Endothelial cell of umbilical vein (primary cell): ENCODE measurements at regions not wholly inside any gene's neighbourhood (a gene's known extent, or its start where the extent isn't known, plus 50 kb on each side); places are given as distances from the start of the nearest gene placed in this dataset.

Experiments used
- CTCF ChIP-seq, 2 donors: IDR thresholded peaks; 1 replicate in 1 of 2; 2 replicates in 1 of 2; pipeline ENCODE4 v1.5.1; 2011; ENCODE audit warnings: low read length in 2 of 2, mild to moderate bottlenecking in 2 of 2, moderate library complexity in 2 of 2, control low read depth in 1 of 2, inconsistent platforms in 1 of 2, low read depth in 1 of 2; ENCODE audit not compliant: insufficient read depth in 1 of 2; ENCODE audit errors: extremely low read depth in 1 of 2
- EZH2 ChIP-seq: IDR thresholded peaks from 2 replicates; pipeline ENCODE4 v1.6.1; 2012; ENCODE audit warnings: borderline replicate concordance, low read depth, mild to moderate bottlenecking, moderate library complexity, low read length, inconsistent platforms; ENCODE audit not compliant: severe bottlenecking
- FOS ChIP-seq: IDR thresholded peaks from 2 replicates; pipeline ENCODE4 v1.6.1; 2011; ENCODE audit warnings: mild to moderate bottlenecking, low read length, moderate library complexity, borderline replicate concordance; ENCODE audit not compliant: insufficient read depth
- GATA2 ChIP-seq: IDR thresholded peaks from 2 replicates; pipeline ENCODE4 v1.7.0; 2011; ENCODE audit warnings: low read depth, mild to moderate bottlenecking, moderate library complexity, mixed read lengths, low read length; ENCODE audit not compliant: insufficient read length, insufficient read depth
- JUN ChIP-seq: IDR thresholded peaks from 2 replicates; pipeline ENCODE4 v1.6.1; 2011; ENCODE audit warnings: borderline replicate concordance, low read depth; ENCODE audit not compliant: insufficient read length, insufficient read depth
- POLR2A ChIP-seq: IDR thresholded peaks from 2 replicates; pipeline ENCODE4 v1.6.1; 2012; ENCODE audit warnings: low read depth, mild to moderate bottlenecking, control low read depth, low read length
- POLR2AphosphoS5 ChIP-seq: IDR thresholded peaks from 2 replicates; pipeline ENCODE4 v1.6.1; 2012; ENCODE audit warnings: low read depth, mild to moderate bottlenecking, control low read depth, low read length, moderate library complexity; ENCODE audit not compliant: insufficient read depth

DNA sequence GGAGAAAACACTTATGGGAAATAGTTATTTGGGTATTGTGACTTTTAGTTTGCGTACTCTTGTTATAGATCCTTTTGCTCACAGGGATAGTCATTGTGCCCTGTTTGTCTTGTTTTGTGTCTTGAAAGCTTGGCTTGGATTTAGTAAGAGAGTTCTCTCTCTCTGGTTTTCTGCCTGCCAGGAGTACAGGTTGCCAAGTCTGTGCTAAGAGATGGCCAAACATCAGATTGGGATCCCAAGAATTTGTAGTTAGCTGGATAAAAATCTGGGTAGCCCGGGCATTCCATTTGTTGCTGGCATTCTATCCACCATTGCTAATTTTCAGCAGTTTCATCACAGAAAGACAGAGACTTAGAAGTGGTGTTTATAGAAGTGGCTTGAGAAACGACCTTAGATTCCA, 222.2 kb downstream of the NRIP1 start:
- TF ChIP-seq POLR2AphosphoS5 (no peak), CTCF (IDR thresholded peaks at IDR 0.05; ENCODE audit: extremely low read depth in 1 of 2, insufficient read depth in 1 of 2, low read depth in 1 of 2, low read length in 2 of 2) (no peak), POLR2A (no peak), JUN (no peak), EZH2 (no peak), GATA2 (no peak), FOS (no peak)
